H4 (cell line): ENCODE measurements at regions not wholly inside any gene's neighbourhood (a gene's known extent, or its start where the extent isn't known, plus 50 kb on each side); places are given as distances from the start of the nearest gene placed in this dataset.
"Not testable (repeated sequence)": the region's sequence is repeated elsewhere in the genome, so short reads cannot be mapped to it uniquely, and the experiment has no call there.

Source experiments
- DNase-seq: peaks from one replicate; pipeline ENCODE4 v3.0.0-alpha.2; 2015; ENCODE audit warnings: low spot score

- DNase-seq = no peak
Measured at GRCh38 chr3:107942244-107942643, 148.6 kb downstream of the CD47 start.

GRCh38 chr3:107939691-107940442 lies 151.0 kb downstream of the CD47 start:
- DNase-seq = no peak

- DNase-seq = peak; percentile 36
Measured at GRCh38 chr3:107938143-107938542, 152.7 kb downstream of the CD47 start.

DNA sequence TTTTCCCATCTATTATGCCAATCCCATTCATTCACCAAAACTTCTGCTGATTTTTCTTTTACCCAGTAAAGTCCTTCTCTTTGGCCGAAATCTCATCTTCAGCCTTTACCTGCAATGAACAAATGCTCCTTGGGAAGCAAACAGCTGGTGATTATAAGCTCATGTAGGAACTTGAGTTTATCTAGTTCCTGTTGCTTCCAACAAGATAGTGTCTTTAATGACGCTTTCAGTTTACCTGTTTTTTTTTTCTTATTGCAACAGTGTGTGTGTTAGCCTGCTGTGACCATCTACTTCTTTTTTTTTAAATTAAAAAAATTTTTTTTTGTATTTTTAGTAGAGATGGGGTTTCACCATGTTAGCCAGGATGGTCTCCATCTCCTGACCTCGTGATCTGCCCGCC lies 156.0 kb downstream of the CD47 start:
- DNase-seq = no peak

GRCh38 chr3:107933450-107933849 lies 157.4 kb downstream of the CD47 start:
- no peak for DNase-seq

DNA sequence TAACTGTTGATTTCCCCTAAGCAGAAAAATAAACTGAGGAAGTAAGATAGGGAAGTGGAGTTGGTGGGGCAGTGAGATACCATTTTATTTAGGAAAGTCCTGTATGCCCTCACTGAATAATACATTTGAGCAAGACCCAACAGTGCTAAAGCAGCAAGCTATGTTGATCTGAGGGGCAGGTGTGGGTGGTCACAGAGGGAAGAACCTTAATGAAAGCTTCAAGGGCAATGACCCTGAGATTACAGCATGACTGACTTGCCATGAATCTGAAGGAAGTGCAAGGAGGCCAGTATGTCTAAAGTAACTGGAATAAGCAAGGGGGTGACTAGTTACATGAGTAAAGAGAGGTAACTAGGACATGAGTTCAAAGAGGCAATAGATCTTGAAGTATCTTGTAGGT lies 159.5 kb downstream of the CD47 start:
- DNase-seq = no peak

GRCh38 chr3:107929088-107929487 lies 161.7 kb downstream of the CD47 start:
- DNase-seq = no peak

DNA sequence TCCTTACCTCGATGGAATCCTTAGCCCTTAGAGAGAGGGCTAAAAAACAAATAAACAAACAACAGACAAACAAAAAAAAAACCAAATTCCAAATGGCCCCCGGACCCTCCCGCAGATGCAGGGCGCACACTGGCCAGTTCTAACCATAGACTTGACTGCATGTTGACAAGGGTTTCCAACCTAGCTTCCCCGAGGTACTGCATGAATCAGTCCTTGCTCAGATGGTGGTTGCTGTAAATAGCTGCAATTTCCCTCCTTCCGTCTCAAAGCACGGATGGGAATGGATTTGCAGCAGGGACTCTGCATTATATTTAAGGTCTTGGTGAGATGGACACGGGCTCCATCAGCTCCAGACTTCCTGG lies 162.8 kb downstream of the CD47 start:
- peak; percentile 19 for DNase-seq

DNA sequence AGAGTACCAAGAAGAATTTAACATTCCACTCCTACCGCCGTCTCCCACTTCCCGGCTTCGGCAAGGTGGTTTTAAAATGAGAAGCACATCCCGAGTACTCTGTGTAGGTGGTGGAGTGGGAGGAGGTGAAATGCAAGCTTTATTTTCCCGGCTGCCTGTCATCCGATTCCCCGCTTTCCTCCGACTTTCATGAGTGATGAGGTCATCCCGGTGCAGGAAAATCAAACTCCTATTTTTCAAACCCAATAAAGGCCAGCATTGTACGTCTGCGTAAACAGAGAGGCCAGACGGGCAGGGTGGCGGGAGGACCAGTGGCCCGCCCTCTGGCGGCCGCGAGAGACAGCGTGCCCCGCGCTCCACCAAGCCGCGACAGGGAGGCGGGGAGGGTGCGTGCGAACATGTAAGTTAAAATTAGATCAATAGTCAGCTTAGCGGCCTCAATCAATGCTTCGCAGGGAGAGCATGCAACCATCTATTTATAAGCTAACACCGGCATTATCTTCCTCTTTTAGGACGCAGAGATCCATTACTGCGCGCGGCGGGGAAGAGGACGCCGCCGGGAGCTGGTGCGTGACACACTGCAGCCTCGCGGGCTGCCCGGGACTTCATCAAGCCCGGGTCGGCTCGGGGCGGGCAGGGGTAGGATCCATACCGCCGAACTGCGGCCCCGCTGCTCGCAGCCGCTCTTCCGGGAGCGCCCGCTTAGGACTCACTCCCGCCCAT lies 163.3 kb downstream of the CD47 start:
- DNase-seq = peak; percentile 71

- no peak for DNase-seq
Measured at GRCh38 chr3:107925851-107926250, 165.0 kb downstream of the CD47 start.

- DNase-seq = no peak
Measured at GRCh38 chr3:107921038-107921437, 169.8 kb downstream of the CD47 start.

DNA sequence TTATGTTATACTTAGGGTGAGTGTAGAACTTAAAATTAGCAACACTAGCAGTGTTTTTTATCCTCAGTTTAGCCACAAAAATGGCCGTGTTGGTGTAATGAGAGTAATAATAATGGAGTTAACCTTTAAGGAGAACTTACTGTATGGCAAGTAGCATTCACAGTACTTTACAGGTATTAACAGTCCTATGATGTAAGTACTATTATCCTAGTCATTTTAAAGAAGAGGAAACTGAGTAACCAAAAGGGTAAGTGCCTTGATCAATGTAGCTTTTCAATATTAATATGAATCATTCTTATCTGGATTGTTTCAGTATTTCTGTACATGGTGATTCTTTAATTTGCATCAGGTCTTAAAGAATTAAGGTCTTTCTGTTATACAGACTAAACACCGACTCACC lies 170.3 kb downstream of the CD47 start:
- no peak for DNase-seq

DNA sequence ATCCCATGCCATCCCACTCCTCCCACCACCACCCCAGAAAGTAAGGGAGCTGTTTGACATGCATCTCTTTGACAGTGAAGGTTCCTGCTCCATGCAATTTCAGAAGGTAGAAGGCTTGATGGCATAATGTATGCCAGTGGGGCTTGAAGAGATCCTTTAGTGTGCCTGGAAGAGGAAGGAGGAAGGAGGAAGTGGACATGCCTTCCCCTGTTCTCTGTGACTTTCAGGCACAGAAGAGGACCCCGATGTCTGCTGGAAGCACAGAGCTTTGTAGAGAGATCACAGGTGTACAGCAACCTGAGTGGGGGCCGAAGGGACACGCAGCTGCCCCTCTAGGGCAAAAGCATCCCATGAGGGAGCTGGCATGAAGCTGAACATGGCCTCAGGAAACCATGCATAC lies 171.6 kb downstream of the CD47 start:
- DNase-seq = no peak

GRCh38 chr3:107916171-107916570 lies 174.7 kb downstream of the CD47 start:
- DNase-seq = no peak

GRCh38 chr3:107915706-107916105 lies 175.1 kb downstream of the CD47 start:
- no peak for DNase-seq

- no peak for DNase-seq
Measured at GRCh38 chr3:107913701-107914100, 177.1 kb downstream of the CD47 start.

- no peak for DNase-seq
Measured at GRCh38 chr3:107911337-107912000, 179.4 kb downstream of the CD47 start.

DNA sequence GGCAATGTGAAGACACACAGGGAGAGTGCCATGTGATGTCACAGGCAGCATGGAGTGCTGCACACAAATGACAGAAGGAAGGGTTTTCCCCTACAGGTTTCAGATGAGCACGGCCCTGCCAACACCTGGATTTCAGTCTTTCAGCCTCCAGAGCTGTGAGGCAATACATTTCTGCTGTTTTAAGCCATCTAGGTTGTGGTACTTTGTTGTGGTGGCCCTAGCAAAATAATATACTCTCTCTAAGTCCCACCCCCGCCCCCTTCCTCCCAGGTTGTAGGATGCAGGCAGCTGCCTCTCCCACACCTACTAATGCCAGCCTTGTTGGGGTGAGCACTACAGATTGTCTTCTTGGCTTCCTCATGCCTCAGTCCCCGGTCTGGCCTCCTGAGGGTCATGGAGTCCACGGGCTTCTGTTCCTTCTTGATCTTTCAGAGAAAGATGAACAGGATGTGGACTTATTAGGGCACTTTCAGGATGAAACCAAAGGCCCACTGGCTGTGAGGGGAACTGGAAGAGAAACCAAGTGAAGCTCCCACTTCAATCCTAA lies 180.0 kb downstream of the CD47 start:
- no peak for DNase-seq

DNA sequence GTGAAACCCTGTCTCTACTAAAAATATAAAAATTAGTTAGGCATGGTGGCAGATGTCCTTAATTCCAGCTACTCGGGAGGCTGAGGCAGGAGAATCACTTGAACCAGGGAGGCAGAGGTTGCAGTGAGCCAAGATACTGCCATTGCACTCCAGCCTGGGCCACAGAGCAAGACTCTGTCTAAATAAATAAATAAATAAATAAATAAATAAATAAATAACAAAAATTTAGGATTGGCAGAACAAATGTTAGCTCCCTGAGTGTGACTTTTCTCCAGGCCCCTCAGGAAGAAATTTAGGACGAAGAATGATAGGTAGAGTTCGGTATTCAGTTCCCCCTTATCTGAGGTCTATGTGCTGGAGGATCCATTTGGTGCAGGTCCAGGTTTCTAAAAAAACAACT lies 181.2 kb downstream of the CD47 start:
- not testable (repeated sequence) for DNase-seq

GRCh38 chr3:107907996-107908395 lies 182.8 kb downstream of the CD47 start:
- DNase-seq = no peak

GRCh38 chr3:107904536-107905066 lies 186.2 kb downstream of the CD47 start:
- DNase-seq = no peak

- DNase-seq = no peak
Measured at GRCh38 chr3:107899990-107900651, 190.7 kb downstream of the CD47 start.
